Fibroblast of lung (primary cell): ENCODE measurements at regions not wholly inside any gene's neighbourhood (a gene's known extent, or its start where the extent isn't known, plus 50 kb on each side); places are given as distances from the start of the nearest gene placed in this dataset.

Source experiments
- DNase-seq, 2 donors: peaks; one replicate each; pipeline versions ENCODE4 v3.0.0 to v3.0.0-alpha.2; 2010; ENCODE audit warnings: low read depth in 2 of 2
- H2AFZ ChIP-seq: 2 replicates; pipeline ENCODE4 v1.5.1; 2012; ENCODE audit warnings: low read length, control low read depth, inconsistent platforms
- H3K27ac ChIP-seq: 2 replicates; pipeline ENCODE4 v1.5.1; 2011; ENCODE audit warnings: low read length, control low read depth; ENCODE audit not compliant: insufficient read depth
- H3K27me3 ChIP-seq: 2 replicates; pipeline ENCODE4 v1.5.1; 2011; ENCODE audit warnings: mild to moderate bottlenecking, low read length; ENCODE audit not compliant: control insufficient read depth, insufficient read depth
- H3K36me3 ChIP-seq: 2 replicates; pipeline ENCODE4 v1.5.1; 2011; ENCODE audit warnings: low read length; ENCODE audit not compliant: control insufficient read depth, insufficient read depth
- H3K4me1 ChIP-seq: 2 replicates; pipeline ENCODE4 v1.5.1; 2011; ENCODE audit warnings: low read length; ENCODE audit not compliant: control insufficient read depth, insufficient read depth; ENCODE audit errors: extremely low read depth
- H3K4me2 ChIP-seq: 2 replicates; pipeline ENCODE4 v1.5.1; 2011; ENCODE audit warnings: low read length, control low read depth; ENCODE audit not compliant: insufficient read depth; ENCODE audit errors: extremely low read depth
- H3K4me3 ChIP-seq, 4 experiments: fragments of 200-600 bp in 1 of 4; sonication (generic) in 1 of 4; replicated peaks in 1 of 4; 2 replicates each; pipeline ENCODE4 v1.5.1; 2011 to 2016; ENCODE audit warnings: low read length in 4 of 4, low read depth in 3 of 4, mild to moderate bottlenecking in 3 of 4, control low read depth in 2 of 4, inconsistent platforms in 1 of 4, mixed read lengths in 1 of 4; ENCODE audit not compliant: insufficient read depth in 1 of 4; ENCODE audit errors: control extremely low read depth in 1 of 4
- H3K79me2 ChIP-seq: 2 replicates; pipeline ENCODE4 v1.5.1; 2012; ENCODE audit warnings: mild to moderate bottlenecking, low read length, inconsistent platforms; ENCODE audit not compliant: control insufficient read depth, insufficient read depth
- H3K9ac ChIP-seq: 2 replicates; pipeline ENCODE4 v1.5.1; 2011; ENCODE audit warnings: mild to moderate bottlenecking, low read length, control low read depth; ENCODE audit not compliant: insufficient read depth
- H3K9me3 ChIP-seq: 2 replicates; pipeline ENCODE4 v1.5.1; 2012; ENCODE audit warnings: low read depth, low read length; ENCODE audit not compliant: control insufficient read depth, insufficient read depth
- H4K20me1 ChIP-seq: 2 replicates; pipeline ENCODE4 v1.5.1; 2011; ENCODE audit warnings: low read length; ENCODE audit not compliant: control insufficient read depth, insufficient read depth; ENCODE audit errors: extremely low read depth
- CTCF ChIP-seq, 2 donors: IDR thresholded peaks in 1 of 2; conservative IDR thresholded peaks in 1 of 2; 1 replicate in 1 of 2; 2 replicates in 1 of 2; pipeline ENCODE4 v1.5.1; 2011 to 2012; ENCODE audit warnings: low read length in 2 of 2, control low read depth in 1 of 2, inconsistent platforms in 1 of 2, low read depth in 1 of 2, mild to moderate bottlenecking in 1 of 2
- EZH2 ChIP-seq: IDR thresholded peaks from 2 replicates; pipeline ENCODE4 v1.5.1; 2012; ENCODE audit warnings: low read length, control low read depth, mild to moderate bottlenecking; ENCODE audit errors: missing control alignments

- Histone ChIP-seq H2AFZ (no peak overlapping the region), H3K4me3 (no peak overlapping the region), H4K20me1 (no peaks in the 10 kb centered on the region), H3K27ac (no peak overlapping the region), H3K4me2 (no peak overlapping the region), H3K79me2 (no peaks in the 10 kb centered on the region), H3K4me1 (no peaks in the 10 kb centered on the region), H3K9ac (no peak overlapping the region), H3K36me3 (no peaks in the 10 kb centered on the region), H3K9me3 (no peaks in the 10 kb centered on the region), H3K27me3 (no peaks in the 10 kb centered on the region)
- DNase-seq: no peak
- no peak for TF ChIP-seq CTCF (conservative IDR thresholded peaks at IDR 0.05 in 1 of 2, IDR thresholded peaks at IDR 0.05 in 1 of 2; ENCODE audit: low read depth in 1 of 2, low read length in 2 of 2)
- TF ChIP-seq EZH2: no peak
Observed at GRCh38 chr12:77642246-77642645, 188.4 kb upstream of the NAV3 start.

- Histone ChIP-seq H3K79me2 (no peaks in the 10 kb centered on the region), H3K4me2 (no peak overlapping the region), H3K9ac (no peak overlapping the region), H3K9me3 (no peaks in the 10 kb centered on the region), H3K27me3 (no peaks in the 10 kb centered on the region), H3K27ac (no peak overlapping the region), H3K4me1 (no peaks in the 10 kb centered on the region), H4K20me1 (no peaks in the 10 kb centered on the region), H3K4me3 (no peak overlapping the region), H2AFZ (no peak overlapping the region), H3K36me3 (no peaks in the 10 kb centered on the region)
- DNase-seq: no peak
- no peak for TF ChIP-seq CTCF (conservative IDR thresholded peaks at IDR 0.05 in 1 of 2, IDR thresholded peaks at IDR 0.05 in 1 of 2; ENCODE audit: low read depth in 1 of 2, low read length in 2 of 2)
- TF ChIP-seq EZH2: no peak
Observed at GRCh38 chr12:77640356-77640755, 190.3 kb upstream of the NAV3 start.

GRCh38 chr12:77630790-77631445 lies 199.8 kb upstream of the NAV3 start:
- TF ChIP-seq EZH2 (no peak), CTCF (conservative IDR thresholded peaks at IDR 0.05 in 1 of 2, IDR thresholded peaks at IDR 0.05 in 1 of 2; ENCODE audit: low read depth in 1 of 2, low read length in 2 of 2) (no peak)

More at GRCh38 chr12:77630790-77631445, 199.8 kb upstream of the NAV3 start:
- Histone ChIP-seq H2AFZ (no peak overlapping the region), H3K9ac (no peak overlapping the region), H3K4me3 (no peak overlapping the region), H4K20me1 (no peaks in the 10 kb centered on the region), H3K36me3 (no peaks in the 10 kb centered on the region), H3K9me3 (no peaks in the 10 kb centered on the region), H3K27me3 (no peaks in the 10 kb centered on the region), H3K4me2 (no peak overlapping the region), H3K4me1 (no peaks in the 10 kb centered on the region), H3K27ac (no peak overlapping the region), H3K79me2 (no peaks in the 10 kb centered on the region)
- no peak for DNase-seq
